ENCODE measurements at regions not wholly inside any gene's neighbourhood (a gene's known extent, or its start where the extent isn't known, plus 50 kb on each side); places are given as distances from the start of the nearest gene placed in this dataset.

DNA sequence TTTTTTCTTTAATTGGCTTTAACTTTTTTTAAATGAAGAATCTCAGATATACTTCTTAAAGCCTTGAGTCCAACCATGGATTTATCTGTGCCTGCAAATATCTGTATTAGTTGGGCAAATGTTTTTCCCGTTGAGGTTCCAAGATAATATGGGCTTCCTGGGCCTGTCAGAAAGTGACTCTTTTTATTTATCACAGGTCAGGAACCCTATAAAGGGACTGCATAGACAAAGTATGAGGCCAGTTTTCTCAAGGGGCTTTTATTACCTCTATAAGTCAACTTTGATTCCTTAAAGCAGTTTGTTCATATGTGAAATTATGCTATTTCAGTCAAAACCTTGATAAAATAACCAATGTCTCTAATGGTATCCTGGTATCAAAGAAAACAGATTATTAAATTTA, 80.2 kb upstream of the BMP2K start (continued):
- TF ChIP-seq, protein P1, sequence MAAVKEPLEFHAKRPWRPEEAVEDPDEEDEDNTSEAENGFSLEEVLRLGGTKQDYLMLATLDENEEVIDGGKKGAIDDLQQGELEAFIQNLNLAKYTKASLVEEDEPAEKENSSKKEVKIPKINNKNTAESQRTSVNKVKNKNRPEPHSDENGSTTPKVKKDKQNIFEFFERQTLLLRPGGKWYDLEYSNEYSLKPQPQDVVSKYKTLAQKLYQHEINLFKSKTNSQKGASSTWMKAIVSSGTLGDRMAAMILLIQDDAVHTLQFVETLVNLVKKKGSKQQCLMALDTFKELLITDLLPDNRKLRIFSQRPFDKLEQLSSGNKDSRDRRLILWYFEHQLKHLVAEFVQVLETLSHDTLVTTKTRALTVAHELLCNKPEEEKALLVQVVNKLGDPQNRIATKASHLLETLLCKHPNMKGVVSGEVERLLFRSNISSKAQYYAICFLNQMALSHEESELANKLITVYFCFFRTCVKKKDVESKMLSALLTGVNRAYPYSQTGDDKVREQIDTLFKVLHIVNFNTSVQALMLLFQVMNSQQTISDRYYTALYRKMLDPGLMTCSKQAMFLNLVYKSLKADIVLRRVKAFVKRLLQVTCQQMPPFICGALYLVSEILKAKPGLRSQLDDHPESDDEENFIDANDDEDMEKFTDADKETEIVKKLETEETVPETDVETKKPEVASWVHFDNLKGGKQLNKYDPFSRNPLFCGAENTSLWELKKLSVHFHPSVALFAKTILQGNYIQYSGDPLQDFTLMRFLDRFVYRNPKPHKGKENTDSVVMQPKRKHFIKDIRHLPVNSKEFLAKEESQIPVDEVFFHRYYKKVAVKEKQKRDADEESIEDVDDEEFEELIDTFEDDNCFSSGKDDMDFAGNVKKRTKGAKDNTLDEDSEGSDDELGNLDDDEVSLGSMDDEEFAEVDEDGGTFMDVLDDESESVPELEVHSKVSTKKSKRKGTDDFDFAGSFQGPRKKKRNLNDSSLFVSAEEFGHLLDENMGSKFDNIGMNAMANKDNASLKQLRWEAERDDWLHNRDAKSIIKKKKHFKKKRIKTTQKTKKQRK (IDR thresholded peaks at IDR 0.05; ENCODE audit: low read length), result no peak
- TF ChIP-seq, protein P2, sequence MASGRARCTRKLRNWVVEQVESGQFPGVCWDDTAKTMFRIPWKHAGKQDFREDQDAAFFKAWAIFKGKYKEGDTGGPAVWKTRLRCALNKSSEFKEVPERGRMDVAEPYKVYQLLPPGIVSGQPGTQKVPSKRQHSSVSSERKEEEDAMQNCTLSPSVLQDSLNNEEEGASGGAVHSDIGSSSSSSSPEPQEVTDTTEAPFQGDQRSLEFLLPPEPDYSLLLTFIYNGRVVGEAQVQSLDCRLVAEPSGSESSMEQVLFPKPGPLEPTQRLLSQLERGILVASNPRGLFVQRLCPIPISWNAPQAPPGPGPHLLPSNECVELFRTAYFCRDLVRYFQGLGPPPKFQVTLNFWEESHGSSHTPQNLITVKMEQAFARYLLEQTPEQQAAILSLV (CRISPR knock-in tag; IDR thresholded peaks at IDR 0.05; ENCODE audit: borderline replicate concordance), result no peak
- no peak for TF ChIP-seq ATF1 (CRISPR knock-in tag; IDR thresholded peaks at IDR 0.05)
- no peak for TF ChIP-seq SETDB1 (CRISPR knock-in tag; IDR thresholded peaks at IDR 0.05; ENCODE audit: borderline replicate concordance)
- TF ChIP-seq ZNF567 (CRISPR knock-in tag; IDR thresholded peaks at IDR 0.05; ENCODE audit: borderline replicate concordance), result no peak
- TF ChIP-seq ZFP37 (CRISPR knock-in tag; IDR thresholded peaks at IDR 0.05; ENCODE audit: borderline replicate concordance), result no peak
- TF ChIP-seq, protein P3, sequence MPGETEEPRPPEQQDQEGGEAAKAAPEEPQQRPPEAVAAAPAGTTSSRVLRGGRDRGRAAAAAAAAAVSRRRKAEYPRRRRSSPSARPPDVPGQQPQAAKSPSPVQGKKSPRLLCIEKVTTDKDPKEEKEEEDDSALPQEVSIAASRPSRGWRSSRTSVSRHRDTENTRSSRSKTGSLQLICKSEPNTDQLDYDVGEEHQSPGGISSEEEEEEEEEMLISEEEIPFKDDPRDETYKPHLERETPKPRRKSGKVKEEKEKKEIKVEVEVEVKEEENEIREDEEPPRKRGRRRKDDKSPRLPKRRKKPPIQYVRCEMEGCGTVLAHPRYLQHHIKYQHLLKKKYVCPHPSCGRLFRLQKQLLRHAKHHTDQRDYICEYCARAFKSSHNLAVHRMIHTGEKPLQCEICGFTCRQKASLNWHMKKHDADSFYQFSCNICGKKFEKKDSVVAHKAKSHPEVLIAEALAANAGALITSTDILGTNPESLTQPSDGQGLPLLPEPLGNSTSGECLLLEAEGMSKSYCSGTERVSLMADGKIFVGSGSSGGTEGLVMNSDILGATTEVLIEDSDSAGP (CRISPR knock-in tag; IDR thresholded peaks at IDR 0.05; ENCODE audit: borderline replicate concordance), result no peak
- no peak for TF ChIP-seq KAT8 (CRISPR knock-in tag; IDR thresholded peaks at IDR 0.05)
- TF ChIP-seq ZKSCAN1 (IDR thresholded peaks at IDR 0.05; ENCODE audit: low read length), result no peak
- no peak for TF ChIP-seq ZNF501 (CRISPR knock-in tag; IDR thresholded peaks at IDR 0.05)

Measured in HepG2 (cell line).